Stimulated activated CD8-positive, alpha-beta memory T cell treated with anti-CD3 and anti-CD28 coated beads, Interleukin-15, amount 100 ng/mL, for 1 hour (primary cell): ENCODE measurements at regions not wholly inside any gene's neighbourhood (a gene's known extent, or its start where the extent isn't known, plus 50 kb on each side); places are given as distances from the start of the nearest gene placed in this dataset.
"Not testable (repeated sequence)": the region's sequence is repeated elsewhere in the genome, so short reads cannot be mapped to it uniquely, and the experiment has no call there.

Source experiments
- DNase-seq: peaks from one replicate; pipeline ENCODE4 v3.0.0-alpha.2; 2020; ENCODE audit warnings: low read depth

GRCh38 chr19:28563964-28564921 is 648.7 kb downstream of the UQCRFS1 start:
- DNase-seq = no peak

- no peak for DNase-seq
Observed at GRCh38 chr19:28560786-28561185, 652.2 kb downstream of the UQCRFS1 start.

- DNase-seq = no peak
Observed at GRCh38 chr19:28558783-28559182, 654.2 kb downstream of the UQCRFS1 start.

- no peak for DNase-seq
Observed at GRCh38 chr19:28556371-28556770, 656.6 kb downstream of the UQCRFS1 start.

- no peak for DNase-seq
Observed at GRCh38 chr19:28555317-28555716, 657.6 kb downstream of the UQCRFS1 start.

- no peak for DNase-seq
Observed at GRCh38 chr19:28554321-28555091, 658.4 kb downstream of the UQCRFS1 start.

GRCh38 chr19:28553764-28554163 is 659.2 kb downstream of the UQCRFS1 start:
- DNase-seq = no peak

- DNase-seq = no peak
Observed at GRCh38 chr19:28553005-28553404, 659.9 kb downstream of the UQCRFS1 start.

- DNase-seq = no peak
Observed at GRCh38 chr19:28549680-28550277, 663.2 kb downstream of the UQCRFS1 start.

- no peak for DNase-seq
Observed at GRCh38 chr19:28546148-28546685, 666.7 kb downstream of the UQCRFS1 start.

GRCh38 chr19:28545397-28545796 is 667.6 kb downstream of the UQCRFS1 start:
- not testable (repeated sequence) for DNase-seq

GRCh38 chr19:28544451-28545261 is 668.3 kb downstream of the UQCRFS1 start:
- DNase-seq = no peak

- DNase-seq = no peak
Observed at GRCh38 chr19:28543244-28543776, 669.6 kb downstream of the UQCRFS1 start.

GRCh38 chr19:28542394-28543243 is 670.3 kb downstream of the UQCRFS1 start:
- no peak for DNase-seq

GRCh38 chr19:28541602-28542393 is 671.2 kb downstream of the UQCRFS1 start:
- no peak for DNase-seq

GRCh38 chr19:28541029-28541428 is 671.9 kb downstream of the UQCRFS1 start:
- no peak for DNase-seq

- not testable (repeated sequence) for DNase-seq
Observed at GRCh38 chr19:28540385-28540784, 672.6 kb downstream of the UQCRFS1 start.

- no peak for DNase-seq
Observed at GRCh38 chr19:28539759-28540158, 673.2 kb downstream of the UQCRFS1 start.

GRCh38 chr19:28538579-28538978 is 674.4 kb downstream of the UQCRFS1 start:
- DNase-seq = not testable (repeated sequence)
